Heart left ventricle (tissue), 16 donors: ENCODE measurements at regions not wholly inside any gene's neighbourhood (a gene's known extent, or its start where the extent isn't known, plus 50 kb on each side); places are given as distances from the start of the nearest gene placed in this dataset.

Experiments
- ATAC-seq, 4 donors: fragments of 200-7000 bp; cut with Tn5 transposase; one replicate each; pipeline ENCODE4 v1.9.1; 2020 to 2022; ENCODE audit warnings: moderate library complexity in 4 of 4, mild to moderate bottlenecking in 3 of 4, moderate number of reproducible peaks in 1 of 4
- DNase-seq, 5 donors: peaks; one replicate each; pipeline ENCODE4 v3.0.0-alpha.2; 2020
- H3K27ac ChIP-seq, 12 donors: fragments of 200-600 bp; sonication (generic) in 4 of 12; one replicate each; pipeline versions ENCODE4 v1.5.0 to v1.8.0; 2016 to 2022; ENCODE audit warnings: mild to moderate bottlenecking in 2 of 12
- H3K27me3 ChIP-seq, 9 donors: fragments of 200-600 bp; sonication (generic) in 2 of 9; one replicate each; pipeline versions ENCODE4 v1.5.1 to v1.8.0; 2016 to 2022; ENCODE audit warnings: mild to moderate bottlenecking in 3 of 9
- H3K36me3 ChIP-seq, 9 donors: fragments of 200-600 bp; sonication (generic) in 2 of 9; one replicate each; pipeline versions ENCODE4 v1.5.0 to v1.8.0; 2018 to 2022; ENCODE audit warnings: mild to moderate bottlenecking in 2 of 9
- H3K4me1 ChIP-seq, 12 donors: fragments of 200-600 bp; sonication (generic) in 4 of 12; one replicate each; pipeline versions ENCODE4 v1.5.0 to v1.8.0; 2016 to 2022; ENCODE audit warnings: mild to moderate bottlenecking in 3 of 12
- H3K4me3 ChIP-seq, 12 donors: fragments of 200-600 bp; sonication (generic) in 4 of 12; one replicate each; pipeline versions ENCODE4 v1.5.0 to v1.8.0; 2017 to 2022; ENCODE audit warnings: mild to moderate bottlenecking in 9 of 12, moderate library complexity in 4 of 12
- H3K9me3 ChIP-seq, 12 donors: fragments of 200-600 bp; sonication (generic) in 4 of 12; one replicate each; pipeline versions ENCODE4 v1.5.0 to v1.8.0; 2016 to 2022; ENCODE audit warnings: mild to moderate bottlenecking in 1 of 12
- POLR2A ChIP-seq, 2 donors: fragments of 450-650 bp; IDR thresholded peaks; one replicate each; pipeline ENCODE4 v1.6.1; 2017; ENCODE audit warnings: antibody characterized with exemption in 2 of 2, mild to moderate bottlenecking in 2 of 2, moderate library complexity in 2 of 2
- whole genome bisulfite sequencing, 4 donors: extraction: QIAGEN DNeasy Blood & Tissue Kit in 2 of 4; methylation state at CpG; one replicate each; pipeline versions ENCODE4 v1.1.5 to v1.1.7; 2013 to 2018; 5-methylcytosine and 5-hydroxymethylcytosine counted together
- intact Hi-C, 10 donors: fragments of 100-400 bp; cut with DNase I; formaldehyde crosslinking; loops; one replicate each; pipeline versions ENCODE4 v1.11.1 to v1.14.2; 2022
- TF ChIP-seq, protein P1 (sequence below), 12 donors: fragments of 200-600 bp; sonication (generic) in 4 of 12; IDR thresholded peaks; one replicate each; pipeline versions ENCODE4 v1.5.0 to v1.8.0; 2018 to 2022; ENCODE audit warnings: antibody characterized with exemption in 12 of 12, mild to moderate bottlenecking in 5 of 12
- donor health status: ischemic (EF 13 %, LVEDD 7.1; RV severe dilation, severe dysfunction).
- donor health status: healthy with polysubstance abuse.
- donor health status: DM: no; HTN: yes; CAD: no.
- donor health status: DM: no; HTN: no; CAD: no.
- donor health status: ischemic (EF 25% LVEDD 6.9; RV normal size, moderate dysfunction).
- donor health status: ischemic (EF 25% LVEDD 5.7; RV mildly dilated, moderate dysfunction).
- donor health status: healthy.
- donor health status: DM: yes; HTN: yes; CAD: no.
- donor health status: ischemic (EF 35%, LVEDD 5.7; RV mildly dilated, moderate dysfunction).
- donor health status: nonischemic (EF 11% LVEDD 7.7; RV severe dilation, severe dysfunction).
- donor health status: DM: yes; HTN: yes; CAD: no.
- donor health status: PGD.
- donor health status: ischemic (EF 29% LVEDD 5.4; RV normal size, mild dysfunction).
- donor health status: nonischemic (EF 23%, LVEDD 6.1; RV moderate dilation, normal function).

DNA sequence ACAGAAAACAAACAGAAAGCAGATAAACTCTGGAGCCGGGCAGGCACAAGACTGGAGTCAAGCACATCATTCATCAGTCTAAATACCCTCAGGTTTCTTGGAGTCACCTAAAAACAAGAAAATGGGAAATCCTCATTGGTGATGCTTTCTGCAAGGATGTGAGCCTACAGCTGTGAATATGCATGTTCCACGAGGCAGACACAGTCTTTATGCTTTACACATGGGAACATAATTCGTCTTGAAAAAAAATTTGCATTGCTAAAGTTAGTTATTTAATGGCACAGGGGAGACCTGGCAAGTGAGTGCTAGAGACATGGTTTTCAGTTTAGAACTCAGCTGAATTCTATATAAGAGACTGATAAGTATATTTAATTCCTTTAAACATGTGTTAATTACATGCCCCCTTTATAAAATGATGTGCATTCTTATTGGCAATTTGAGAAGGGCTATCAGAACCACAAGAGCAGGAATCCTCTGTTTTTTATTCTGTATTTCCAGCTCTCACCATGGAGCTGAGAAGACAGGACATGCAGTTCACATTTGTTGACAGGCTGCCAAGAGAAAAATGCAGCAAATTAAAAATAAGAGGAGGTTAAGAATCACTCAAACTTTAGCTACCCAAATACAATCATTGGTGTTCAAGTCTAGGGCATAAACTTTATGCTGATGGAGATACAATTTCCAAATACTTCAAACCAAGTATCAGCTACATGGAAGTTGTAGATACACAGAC is 438.0 kb upstream of the MPDZ start:
- DNase-seq (no peak), ATAC-seq (no peak)
- Histone ChIP-seq H3K36me3 (no peaks in the 10 kb centered on the region), H3K27me3 (no peaks in the 10 kb centered on the region), H3K9me3 (peaks cover 0 to 10% (median 3%) of the 10 kb centered on the region in 12 donors), H3K27ac (peak overlapping the region in 2 of 12 donors; percentile 4 to 28), H3K4me3 (no peak overlapping the region), H3K4me1 (peaks cover 0 to 36% (median 14%) of the 10 kb centered on the region in 12 donors)
- TF ChIP-seq, protein P1, sequence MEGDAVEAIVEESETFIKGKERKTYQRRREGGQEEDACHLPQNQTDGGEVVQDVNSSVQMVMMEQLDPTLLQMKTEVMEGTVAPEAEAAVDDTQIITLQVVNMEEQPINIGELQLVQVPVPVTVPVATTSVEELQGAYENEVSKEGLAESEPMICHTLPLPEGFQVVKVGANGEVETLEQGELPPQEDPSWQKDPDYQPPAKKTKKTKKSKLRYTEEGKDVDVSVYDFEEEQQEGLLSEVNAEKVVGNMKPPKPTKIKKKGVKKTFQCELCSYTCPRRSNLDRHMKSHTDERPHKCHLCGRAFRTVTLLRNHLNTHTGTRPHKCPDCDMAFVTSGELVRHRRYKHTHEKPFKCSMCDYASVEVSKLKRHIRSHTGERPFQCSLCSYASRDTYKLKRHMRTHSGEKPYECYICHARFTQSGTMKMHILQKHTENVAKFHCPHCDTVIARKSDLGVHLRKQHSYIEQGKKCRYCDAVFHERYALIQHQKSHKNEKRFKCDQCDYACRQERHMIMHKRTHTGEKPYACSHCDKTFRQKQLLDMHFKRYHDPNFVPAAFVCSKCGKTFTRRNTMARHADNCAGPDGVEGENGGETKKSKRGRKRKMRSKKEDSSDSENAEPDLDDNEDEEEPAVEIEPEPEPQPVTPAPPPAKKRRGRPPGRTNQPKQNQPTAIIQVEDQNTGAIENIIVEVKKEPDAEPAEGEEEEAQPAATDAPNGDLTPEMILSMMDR (IDR thresholded peaks at IDR 0.05), result no peak
- intact Hi-C loops, result loop anchor here in 2 of 10 donors (5.0 to 10.0 kb wide), 3 partner anchors 67 to 145 kb away; no protein-coding TSS in a partner anchor
- WGBS, 4 donors, result 46 to 59% (median 51%) methylated on average over 3 of the region's 3 CpGs

DNA sequence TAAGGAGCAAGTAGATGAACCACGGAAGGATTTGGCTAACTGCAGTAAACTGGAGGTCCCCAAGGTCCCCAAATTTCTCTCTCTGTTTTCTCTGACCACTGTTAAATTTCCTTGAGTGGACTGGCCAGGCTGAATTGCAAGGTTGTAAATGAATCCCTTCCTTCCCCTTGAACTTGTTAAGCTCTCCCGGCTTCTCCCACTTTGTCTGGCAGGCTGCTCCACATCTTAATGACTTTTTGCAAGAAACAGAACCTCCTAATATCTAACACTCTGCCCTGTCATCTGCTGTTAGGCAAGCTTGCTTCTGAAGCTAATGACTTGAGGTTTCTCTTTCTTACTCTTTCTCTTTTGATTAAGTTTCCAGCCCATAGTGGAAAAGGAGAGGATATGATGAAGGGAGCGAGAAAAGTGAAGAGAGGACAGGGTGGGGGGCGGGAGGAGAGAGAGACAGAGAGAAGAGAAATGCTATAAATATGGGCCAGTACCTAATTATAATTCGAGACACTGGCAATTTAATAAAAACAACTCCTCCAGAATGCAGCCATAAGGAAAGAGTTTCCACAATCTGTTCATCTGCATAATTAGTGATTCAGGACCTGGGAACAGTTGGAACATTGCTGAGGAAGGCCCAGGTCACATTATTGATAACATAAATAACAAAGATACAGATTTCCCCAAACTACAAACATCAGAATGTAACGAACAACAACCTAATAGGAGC is 437.3 kb upstream of the MPDZ start:
- ATAC-seq (no peak), DNase-seq (no peak)
- intact Hi-C loops, result loop anchor here in 2 of 10 donors (5.0 to 10.0 kb wide), 3 partner anchors 68 to 146 kb away; no protein-coding TSS in a partner anchor
- TF ChIP-seq, protein P1 (IDR thresholded peaks at IDR 0.05), result no peak
- TF ChIP-seq POLR2A (IDR thresholded peaks at IDR 0.05), result no peak
- H3K36me3 ChIP-seq, result no peaks in the 10 kb centered on the region
- peaks cover 0 to 36% (median 14%) of the 10 kb centered on the region in 12 donors for H3K4me1 ChIP-seq
- peaks cover 0 to 5% (median 0%) of the 10 kb centered on the region in 12 donors for H3K9me3 ChIP-seq
- no peak overlapping the region for H3K4me3 ChIP-seq
- 58 to 74% (median 65%) methylated on average over 6 of the region's 6 CpGs for WGBS, 4 donors
- H3K27me3 ChIP-seq, result no peaks in the 10 kb centered on the region
- peak overlapping the region in 4 of 12 donors; percentile 4 to 32 (median 18) for H3K27ac ChIP-seq

DNA sequence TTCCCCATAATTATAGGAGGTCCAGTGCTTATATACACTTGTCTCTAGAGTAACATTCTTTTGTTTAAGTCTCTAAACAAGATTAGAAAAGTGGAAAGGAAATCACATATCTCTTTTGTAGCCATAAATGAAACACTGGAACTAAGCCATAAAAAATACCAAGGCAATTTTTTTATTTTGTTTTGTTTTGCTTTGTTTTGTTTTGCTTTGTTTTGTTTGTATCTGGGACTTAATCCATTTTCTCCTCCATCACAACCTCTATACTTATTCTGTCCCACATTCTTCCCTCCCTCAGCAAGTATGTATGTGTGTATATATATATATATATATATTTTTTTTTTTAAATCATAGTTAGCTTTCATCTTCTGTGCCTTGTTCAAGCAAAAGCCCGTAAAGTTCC is 436.6 kb upstream of the MPDZ start:
- intact Hi-C loops, result loop anchor here in 2 of 10 donors (5.0 to 10.0 kb wide), 3 partner anchors 69 to 146 kb away; no protein-coding TSS in a partner anchor
- H3K27ac ChIP-seq, result peak overlapping the region in 1 of 12 donors; percentile 32
- DNase-seq (no peak), ATAC-seq (no peak)
- TF ChIP-seq, protein P1 (IDR thresholded peaks at IDR 0.05), result no peak
- no peak for TF ChIP-seq POLR2A (IDR thresholded peaks at IDR 0.05)
- no peaks in the 10 kb centered on the region for H3K9me3 ChIP-seq
- no peaks in the 10 kb centered on the region for H3K36me3 ChIP-seq
- 76 to 84% (median 82%) methylated on average over 1 of the region's 1 CpG for whole genome bisulfite sequencing, 4 donors
- H3K4me3 ChIP-seq, result no peak overlapping the region
- no peaks in the 10 kb centered on the region for H3K27me3 ChIP-seq
- H3K4me1 ChIP-seq, result peaks cover 0 to 36% (median 14%) of the 10 kb centered on the region in 12 donors

DNA sequence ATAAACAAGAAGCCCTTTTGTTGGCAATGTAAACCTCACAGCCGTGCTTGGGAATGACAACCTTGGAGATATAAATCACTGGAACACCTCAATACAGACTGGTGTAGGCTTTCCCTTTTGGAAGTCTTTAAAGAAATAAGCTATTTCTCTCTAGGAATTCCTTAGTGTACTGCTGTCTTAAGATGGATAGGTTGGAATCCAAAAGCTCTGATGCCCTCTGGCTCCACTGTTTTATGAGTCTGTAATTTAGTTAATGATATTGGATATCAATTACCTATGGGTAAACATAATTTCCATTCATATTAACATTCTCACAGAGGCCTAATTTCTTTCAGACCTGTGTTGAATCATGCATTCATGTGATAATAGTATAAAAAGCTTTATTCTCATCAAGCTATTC is 435.9 kb upstream of the MPDZ start:
- H3K27ac ChIP-seq, result no peak overlapping the region
- no peaks in the 10 kb centered on the region for H3K9me3 ChIP-seq
- no peak for ATAC-seq
- no peaks in the 10 kb centered on the region for H3K27me3 ChIP-seq
- TF ChIP-seq, protein P1 (IDR thresholded peaks at IDR 0.05), result no peak
- TF ChIP-seq POLR2A (IDR thresholded peaks at IDR 0.05), result no peak
- 90 to 97% (median 92%) methylated on average over 1 of the region's 1 CpG for WGBS, 4 donors
- intact Hi-C loops, result loop anchor here in 2 of 10 donors (5.0 to 10.0 kb wide), 3 partner anchors 69 to 147 kb away; no protein-coding TSS in a partner anchor
- H3K36me3 ChIP-seq, result no peaks in the 10 kb centered on the region
- H3K4me1 ChIP-seq, result peaks cover 0 to 36% (median 14%) of the 10 kb centered on the region in 12 donors
- no peak for DNase-seq
- no peak overlapping the region for H3K4me3 ChIP-seq
